Astrocyte of the spinal cord (primary cell): ENCODE measurements at regions not wholly inside any gene's neighbourhood (a gene's known extent, or its start where the extent isn't known, plus 50 kb on each side); places are given as distances from the start of the nearest gene placed in this dataset.
A peak's percentile ranks its signal among the peaks of the same experiment; 100 is the strongest.

Experiments
- DNase-seq: peaks from one replicate; pipeline ENCODE4 v3.0.0; 2011; ENCODE audit warnings: low read depth, low spot score
- H3K4me3 ChIP-seq: 2 replicates; pipeline ENCODE4 v1.5.1; 2011; ENCODE audit warnings: low read depth, mild to moderate bottlenecking, low read length, moderate library complexity
- in situ Hi-C: cut with HindIII; loops from 2 replicates; pipeline ENCODE4 v1.10.0; 2017; ENCODE audit warnings: low sequenced_read_pairs
- TF ChIP-seq, protein P1 (sequence below): IDR thresholded peaks from 2 replicates; pipeline ENCODE4 v1.5.1; 2012; ENCODE audit warnings: low read depth, mild to moderate bottlenecking, low read length, inconsistent platforms

DNA sequence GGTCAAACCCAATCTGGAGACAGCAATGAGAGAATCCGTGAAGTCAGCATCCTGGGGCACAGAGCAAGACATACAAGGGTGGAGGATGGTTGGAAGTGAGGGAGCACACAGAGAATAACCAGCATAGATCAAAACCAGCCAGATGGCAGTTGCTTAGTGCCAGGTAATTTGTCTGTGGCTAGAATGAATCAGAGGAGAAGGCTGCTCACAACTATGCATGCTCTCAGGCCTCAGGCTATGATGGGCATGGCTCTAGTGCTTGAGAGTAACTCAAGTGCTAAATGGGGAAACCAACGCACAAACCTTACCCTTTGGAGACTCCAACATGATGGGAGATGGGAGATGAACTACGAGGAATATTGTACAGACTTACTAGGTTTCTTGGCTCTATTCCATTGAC is 160.8 kb downstream of the DMRT2 start:
- TF ChIP-seq, protein P1, sequence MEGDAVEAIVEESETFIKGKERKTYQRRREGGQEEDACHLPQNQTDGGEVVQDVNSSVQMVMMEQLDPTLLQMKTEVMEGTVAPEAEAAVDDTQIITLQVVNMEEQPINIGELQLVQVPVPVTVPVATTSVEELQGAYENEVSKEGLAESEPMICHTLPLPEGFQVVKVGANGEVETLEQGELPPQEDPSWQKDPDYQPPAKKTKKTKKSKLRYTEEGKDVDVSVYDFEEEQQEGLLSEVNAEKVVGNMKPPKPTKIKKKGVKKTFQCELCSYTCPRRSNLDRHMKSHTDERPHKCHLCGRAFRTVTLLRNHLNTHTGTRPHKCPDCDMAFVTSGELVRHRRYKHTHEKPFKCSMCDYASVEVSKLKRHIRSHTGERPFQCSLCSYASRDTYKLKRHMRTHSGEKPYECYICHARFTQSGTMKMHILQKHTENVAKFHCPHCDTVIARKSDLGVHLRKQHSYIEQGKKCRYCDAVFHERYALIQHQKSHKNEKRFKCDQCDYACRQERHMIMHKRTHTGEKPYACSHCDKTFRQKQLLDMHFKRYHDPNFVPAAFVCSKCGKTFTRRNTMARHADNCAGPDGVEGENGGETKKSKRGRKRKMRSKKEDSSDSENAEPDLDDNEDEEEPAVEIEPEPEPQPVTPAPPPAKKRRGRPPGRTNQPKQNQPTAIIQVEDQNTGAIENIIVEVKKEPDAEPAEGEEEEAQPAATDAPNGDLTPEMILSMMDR: no peak
- DNase-seq: no peak
- in situ Hi-C loops: no loop called here
- no peak overlapping the region for H3K4me3 ChIP-seq

DNA sequence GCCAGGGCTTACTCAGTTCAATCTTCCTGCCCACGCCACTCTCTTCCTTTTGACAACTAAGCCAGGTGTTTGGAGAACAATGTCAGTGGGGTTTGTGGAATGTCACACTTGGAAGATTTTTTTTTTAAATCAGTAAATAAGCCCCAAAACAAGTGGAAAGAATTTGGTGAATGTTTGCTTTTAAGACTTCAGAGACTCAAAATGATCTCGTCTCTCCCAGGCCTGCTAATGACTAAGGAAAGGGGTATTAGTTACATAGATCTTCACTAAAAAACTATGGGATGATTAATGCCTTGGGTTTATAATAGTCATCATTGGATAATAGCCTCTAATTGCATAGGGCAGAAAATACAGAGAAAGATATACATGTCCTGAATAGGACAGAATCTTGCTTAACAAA is 166.4 kb downstream of the DMRT2 start:
- TF ChIP-seq, protein P1: no peak
- in situ Hi-C loops: no loop called here
- no peak overlapping the region for H3K4me3 ChIP-seq
- DNase-seq: no peak

DNA sequence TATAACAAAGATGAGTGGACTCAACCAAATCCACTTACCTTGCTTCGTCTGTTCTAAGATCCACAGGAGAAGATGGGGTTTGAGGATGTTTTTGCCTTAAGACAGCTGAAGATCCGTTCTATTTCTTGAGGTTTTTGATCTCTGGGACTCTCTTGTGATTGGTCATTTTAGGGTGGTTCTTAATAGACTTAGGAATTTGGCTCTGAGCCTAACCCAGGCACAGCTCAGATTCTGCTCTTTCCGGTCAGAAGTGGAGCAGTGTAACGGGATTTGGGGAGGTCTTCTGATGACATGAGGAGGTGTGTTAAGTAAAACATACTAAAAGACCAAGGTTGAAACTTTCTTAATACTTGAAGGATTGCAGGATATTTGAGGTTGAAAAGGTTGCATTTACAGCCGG is 166.9 kb downstream of the DMRT2 start:
- no peak overlapping the region for H3K4me3 ChIP-seq
- no peak for DNase-seq
- in situ Hi-C loops: no loop called here
- TF ChIP-seq, protein P1: no peak

DNA sequence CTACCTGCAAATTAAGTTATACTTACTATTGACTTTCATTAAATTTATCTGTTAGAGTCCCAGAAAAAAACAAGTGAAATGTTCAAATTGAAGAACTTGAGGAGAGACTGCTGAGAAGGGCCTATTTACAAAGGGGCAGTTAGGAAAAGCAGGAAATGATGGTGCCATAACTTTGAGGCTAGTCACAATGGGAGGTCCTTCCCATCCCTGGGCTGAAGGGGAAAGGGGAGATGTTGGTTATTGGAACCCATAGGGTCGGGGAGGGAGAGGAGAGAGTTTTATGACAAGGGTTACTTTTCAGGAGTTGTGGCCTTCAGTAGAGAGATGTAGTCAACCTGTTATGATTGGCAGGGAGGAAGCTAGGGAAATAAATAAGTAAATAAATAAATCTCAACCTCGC is 169.1 kb downstream of the DMRT2 start:
- TF ChIP-seq, protein P1: no peak
- no peak overlapping the region for H3K4me3 ChIP-seq
- no peak for DNase-seq
- in situ Hi-C loops: no loop called here

DNA sequence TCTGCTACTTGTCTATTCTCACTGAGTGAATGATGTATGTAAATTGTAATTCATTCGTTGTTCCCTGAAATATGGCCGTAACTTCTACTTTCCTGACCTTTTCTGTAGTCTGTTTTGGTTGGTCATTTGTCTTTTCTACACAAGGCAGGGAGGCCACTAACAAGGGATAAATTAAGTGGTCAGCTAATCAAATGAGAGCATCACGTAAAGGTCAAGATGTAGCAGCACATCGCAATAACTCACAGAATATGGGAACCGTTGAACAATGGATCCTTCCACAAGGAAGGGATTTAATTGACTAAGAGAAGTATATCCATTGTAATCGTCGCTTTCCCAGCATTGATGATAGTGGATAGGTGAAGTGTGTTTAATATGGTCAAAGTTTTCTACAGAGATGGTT is 171.1 kb downstream of the DMRT2 start:
- DNase-seq: no peak
- no peak overlapping the region for H3K4me3 ChIP-seq
- TF ChIP-seq, protein P1: no peak
- in situ Hi-C loops: no loop called here

DNA sequence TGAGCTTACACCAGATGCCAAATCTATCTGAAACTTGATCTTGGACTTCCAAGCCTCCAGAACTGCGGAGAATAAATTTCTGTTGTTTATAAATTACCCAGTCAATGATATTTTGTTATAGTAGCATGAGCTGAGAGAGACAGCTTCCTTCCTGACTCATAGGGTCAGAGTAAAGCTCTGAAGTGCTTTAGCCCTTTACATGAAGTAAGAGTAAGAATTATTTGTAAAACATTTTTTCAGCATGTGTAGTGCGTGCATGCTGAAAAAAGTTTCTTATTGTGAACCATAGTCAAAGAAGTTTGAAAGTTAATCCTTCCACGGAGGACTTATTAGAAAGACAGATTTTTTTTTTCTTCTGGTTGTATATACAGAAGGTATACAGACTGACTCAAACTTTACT is 172.4 kb downstream of the DMRT2 start:
- in situ Hi-C loops: no loop called here
- peak; percentile 36 for DNase-seq
- H3K4me3 ChIP-seq: no peak overlapping the region

More for the DNA sequence above, 172.4 kb downstream of the DMRT2 start:
- TF ChIP-seq, protein P1: no peak
